Glomerular endothelial cell (primary cell): ENCODE measurements at regions not wholly inside any gene's neighbourhood (a gene's known extent, or its start where the extent isn't known, plus 50 kb on each side); places are given as distances from the start of the nearest gene placed in this dataset.

Experiments
- DNase-seq: peaks from one replicate; pipeline ENCODE4 v3.0.0-alpha.2; 2011; ENCODE audit warnings: low read depth, low spot score; ENCODE audit errors: extremely low read depth

- no peak for DNase-seq
Observed at GRCh38 chr12:39048395-39048794, 143.0 kb upstream of the CPNE8 start.

- no peak for DNase-seq
Observed at GRCh38 chr12:39047539-39048262, 142.3 kb upstream of the CPNE8 start.

GRCh38 chr12:39044754-39045153 is 139.4 kb upstream of the CPNE8 start:
- DNase-seq, result no peak

GRCh38 chr12:39043424-39043822 is 138.0 kb upstream of the CPNE8 start:
- DNase-seq, result no peak

GRCh38 chr12:39040275-39040674 is 134.9 kb upstream of the CPNE8 start:
- no peak for DNase-seq

GRCh38 chr12:39037115-39037514 is 131.7 kb upstream of the CPNE8 start:
- DNase-seq, result no peak

- no peak for DNase-seq
Observed at GRCh38 chr12:39036105-39036504, 130.7 kb upstream of the CPNE8 start.

- DNase-seq, result no peak
Observed at GRCh38 chr12:39033782-39034181, 128.4 kb upstream of the CPNE8 start.

- DNase-seq, result no peak
Observed at GRCh38 chr12:39032448-39032847, 127.1 kb upstream of the CPNE8 start.

- DNase-seq, result no peak
Observed at GRCh38 chr12:39032034-39032433, 126.6 kb upstream of the CPNE8 start.

GRCh38 chr12:39028382-39028781 is 123.0 kb upstream of the CPNE8 start:
- DNase-seq, result no peak

- no peak for DNase-seq
Observed at GRCh38 chr12:39012870-39013269, 107.5 kb upstream of the CPNE8 start.

GRCh38 chr12:39011166-39011565 is 105.8 kb upstream of the CPNE8 start:
- DNase-seq, result no peak

GRCh38 chr12:39010406-39010805 is 105.0 kb upstream of the CPNE8 start:
- DNase-seq, result no peak

- no peak for DNase-seq
Observed at GRCh38 chr12:39007619-39008018, 102.2 kb upstream of the CPNE8 start.

GRCh38 chr12:39006286-39006685 is 100.9 kb upstream of the CPNE8 start:
- no peak for DNase-seq

GRCh38 chr12:39005671-39006070 is 100.3 kb upstream of the CPNE8 start:
- DNase-seq, result no peak

- no peak for DNase-seq
Observed at GRCh38 chr12:39003541-39004155, 98.3 kb upstream of the CPNE8 start.

- no peak for DNase-seq
Observed at GRCh38 chr12:39000370-39000769, 95.0 kb upstream of the CPNE8 start.

- no peak for DNase-seq
Observed at GRCh38 chr12:38998887-38999482, 93.6 kb upstream of the CPNE8 start.

GRCh38 chr12:38995249-38995648 is 89.9 kb upstream of the CPNE8 start:
- no peak for DNase-seq

- no peak for DNase-seq
Observed at GRCh38 chr12:38985961-38986360, 80.6 kb upstream of the CPNE8 start.
